Parathyroid adenoma (tissue), 2 donors: ENCODE measurements at regions not wholly inside any gene's neighbourhood (a gene's known extent, or its start where the extent isn't known, plus 50 kb on each side); places are given as distances from the start of the nearest gene placed in this dataset.

Source experiments
- H2AFZ ChIP-seq: fragments of 300-600 bp; sonication (generic); one replicate; pipeline ENCODE4 v1.7.0; 2017; ENCODE audit warnings: antibody characterized with exemption, mild to moderate bottlenecking
- H3K27ac ChIP-seq: fragments of 300-600 bp; sonication (generic); one replicate; pipeline ENCODE4 v1.7.0; 2017
- H3K27me3 ChIP-seq: fragments of 300-600 bp; sonication (generic); one replicate; pipeline ENCODE4 v1.7.0; 2017; ENCODE audit warnings: low read length; ENCODE audit not compliant: control insufficient read depth, insufficient read depth
- H3K36me3 ChIP-seq: fragments of 300-600 bp; sonication (generic); one replicate; pipeline ENCODE4 v1.7.0; 2017; ENCODE audit warnings: low read length; ENCODE audit not compliant: control insufficient read depth, insufficient read depth
- H3K4me1 ChIP-seq: fragments of 300-600 bp; sonication (generic); one replicate; pipeline ENCODE4 v1.7.0; 2017; ENCODE audit warnings: control low read depth
- H3K4me2 ChIP-seq: fragments of 300-600 bp; sonication (generic); one replicate; pipeline ENCODE4 v1.7.0; 2017; ENCODE audit warnings: low read length
- H3K4me3 ChIP-seq: fragments of 300-600 bp; sonication (generic); one replicate; pipeline ENCODE4 v1.7.0; 2017; ENCODE audit warnings: low read depth, low read length
- H3K79me2 ChIP-seq: fragments of 300-600 bp; sonication (generic); one replicate; pipeline ENCODE4 v1.7.0; 2017; ENCODE audit warnings: control low read depth
- H3K9ac ChIP-seq: fragments of 300-600 bp; sonication (generic); one replicate; pipeline ENCODE4 v1.7.0; 2017; ENCODE audit warnings: mild to moderate bottlenecking
- H3K9me3 ChIP-seq: fragments of 300-600 bp; sonication (generic); one replicate; pipeline ENCODE4 v1.7.0; 2017; ENCODE audit warnings: low read length; ENCODE audit not compliant: control insufficient read depth
- TF ChIP-seq, protein P1 (sequence below): fragments of 300-600 bp; sonication (generic); IDR thresholded peaks from one replicate; pipeline ENCODE4 v1.7.0; 2017; ENCODE audit warnings: antibody characterized with exemption, mild to moderate bottlenecking
- donor health status: primary hyperparathyroidism.

DNA sequence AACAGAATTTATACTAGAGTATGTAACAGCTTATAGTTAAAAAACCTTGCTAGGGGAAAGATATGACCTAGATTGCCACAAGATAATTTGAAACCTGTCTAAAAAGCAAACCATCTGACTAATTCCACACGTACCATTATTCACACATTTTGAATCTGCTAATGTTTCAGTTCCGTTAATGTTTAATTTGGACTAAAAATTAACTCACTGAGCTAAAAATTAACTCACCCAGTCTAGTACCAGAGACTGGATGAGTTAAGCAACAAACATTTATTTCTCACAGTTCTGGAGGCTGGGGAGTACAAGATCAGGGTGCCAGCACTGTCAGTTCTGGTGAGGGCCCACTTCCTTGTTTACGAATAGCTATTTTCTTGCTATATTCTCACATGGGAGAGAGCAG lies 231.5 kb upstream of the DIAPH2 start:
- H3K4me1 ChIP-seq: no peaks in the 10 kb centered on the region
- H2AFZ ChIP-seq: no peak overlapping the region
- H3K27me3 ChIP-seq: no peaks in the 10 kb centered on the region
- TF ChIP-seq, protein P1, sequence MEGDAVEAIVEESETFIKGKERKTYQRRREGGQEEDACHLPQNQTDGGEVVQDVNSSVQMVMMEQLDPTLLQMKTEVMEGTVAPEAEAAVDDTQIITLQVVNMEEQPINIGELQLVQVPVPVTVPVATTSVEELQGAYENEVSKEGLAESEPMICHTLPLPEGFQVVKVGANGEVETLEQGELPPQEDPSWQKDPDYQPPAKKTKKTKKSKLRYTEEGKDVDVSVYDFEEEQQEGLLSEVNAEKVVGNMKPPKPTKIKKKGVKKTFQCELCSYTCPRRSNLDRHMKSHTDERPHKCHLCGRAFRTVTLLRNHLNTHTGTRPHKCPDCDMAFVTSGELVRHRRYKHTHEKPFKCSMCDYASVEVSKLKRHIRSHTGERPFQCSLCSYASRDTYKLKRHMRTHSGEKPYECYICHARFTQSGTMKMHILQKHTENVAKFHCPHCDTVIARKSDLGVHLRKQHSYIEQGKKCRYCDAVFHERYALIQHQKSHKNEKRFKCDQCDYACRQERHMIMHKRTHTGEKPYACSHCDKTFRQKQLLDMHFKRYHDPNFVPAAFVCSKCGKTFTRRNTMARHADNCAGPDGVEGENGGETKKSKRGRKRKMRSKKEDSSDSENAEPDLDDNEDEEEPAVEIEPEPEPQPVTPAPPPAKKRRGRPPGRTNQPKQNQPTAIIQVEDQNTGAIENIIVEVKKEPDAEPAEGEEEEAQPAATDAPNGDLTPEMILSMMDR: no peak
- H3K27ac ChIP-seq: no peak overlapping the region
- no peaks in the 10 kb centered on the region for H3K36me3 ChIP-seq
- no peak overlapping the region for H3K4me3 ChIP-seq
- no peak overlapping the region for H3K9ac ChIP-seq
- no peaks in the 10 kb centered on the region for H3K79me2 ChIP-seq
- no peak overlapping the region for H3K4me2 ChIP-seq
- no peaks in the 10 kb centered on the region for H3K9me3 ChIP-seq

DNA sequence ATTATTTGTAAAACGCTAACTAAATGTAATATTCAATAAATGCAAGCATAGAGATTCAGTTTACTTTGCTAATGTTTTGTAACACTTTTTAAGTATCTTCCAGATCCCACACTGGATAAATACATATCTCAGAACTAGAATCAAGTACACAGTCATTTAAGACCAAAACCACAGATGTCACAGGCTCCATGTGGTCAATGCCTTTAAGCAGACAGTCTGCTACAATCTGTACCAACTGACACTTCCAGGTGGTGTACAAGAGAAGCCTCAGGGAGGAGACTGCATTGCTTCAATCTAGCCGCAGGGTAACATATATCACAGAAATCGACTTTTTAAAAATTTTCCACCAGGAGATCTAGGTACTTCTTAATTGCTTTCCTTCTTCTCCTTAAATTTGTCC lies 229.6 kb upstream of the DIAPH2 start:
- H3K4me2 ChIP-seq: no peak overlapping the region
- H3K27ac ChIP-seq: no peak overlapping the region
- no peaks in the 10 kb centered on the region for H3K9me3 ChIP-seq
- H3K79me2 ChIP-seq: no peaks in the 10 kb centered on the region
- H3K36me3 ChIP-seq: no peaks in the 10 kb centered on the region
- no peak overlapping the region for H3K4me3 ChIP-seq
- H3K27me3 ChIP-seq: no peaks in the 10 kb centered on the region
- H3K9ac ChIP-seq: no peak overlapping the region
- no peaks in the 10 kb centered on the region for H3K4me1 ChIP-seq
- no peak overlapping the region for H2AFZ ChIP-seq
- TF ChIP-seq, protein P1: no peak

DNA sequence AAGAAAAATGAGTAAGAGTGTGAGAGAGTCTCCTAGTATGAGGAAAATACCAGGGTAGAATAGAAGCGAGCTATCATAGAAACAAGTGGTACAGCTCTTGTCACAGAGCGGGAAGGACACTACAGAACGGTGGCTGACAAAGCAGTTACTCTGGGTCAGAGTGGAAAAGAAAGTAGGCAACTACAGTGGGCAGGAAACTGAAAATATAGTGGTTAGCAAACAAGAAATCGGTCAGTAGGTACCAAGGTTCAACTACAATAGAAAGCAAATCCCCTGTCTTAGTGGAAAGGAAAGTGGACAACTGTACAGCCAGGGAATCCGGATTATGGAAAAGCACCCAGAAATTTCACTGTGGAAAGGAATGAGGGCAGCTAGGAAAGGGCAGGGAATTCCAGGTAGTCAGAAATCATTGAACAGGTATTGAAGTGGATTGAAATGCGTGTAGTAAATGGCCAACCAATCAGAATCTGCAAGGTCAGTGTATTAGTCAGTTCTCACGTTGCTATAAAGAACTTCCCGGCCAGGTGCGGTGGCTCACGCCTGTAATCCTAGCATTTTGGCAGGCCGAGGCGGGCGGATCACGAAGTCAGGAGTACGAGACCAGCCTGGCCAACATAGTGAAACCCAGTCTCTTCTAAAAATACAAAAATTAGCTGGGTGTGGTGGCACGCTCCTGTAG lies 219.6 kb upstream of the DIAPH2 start:
- no peaks in the 10 kb centered on the region for H3K9me3 ChIP-seq
- no peaks in the 10 kb centered on the region for H3K36me3 ChIP-seq
- H3K27me3 ChIP-seq: no peaks in the 10 kb centered on the region
- TF ChIP-seq, protein P1: no peak
- H3K4me3 ChIP-seq: no peak overlapping the region
- no peaks in the 10 kb centered on the region for H3K79me2 ChIP-seq
- no peaks in the 10 kb centered on the region for H3K4me1 ChIP-seq
- H3K9ac ChIP-seq: no peak overlapping the region
- no peak overlapping the region for H3K27ac ChIP-seq
- H3K4me2 ChIP-seq: no peak overlapping the region
- H2AFZ ChIP-seq: no peak overlapping the region

DNA sequence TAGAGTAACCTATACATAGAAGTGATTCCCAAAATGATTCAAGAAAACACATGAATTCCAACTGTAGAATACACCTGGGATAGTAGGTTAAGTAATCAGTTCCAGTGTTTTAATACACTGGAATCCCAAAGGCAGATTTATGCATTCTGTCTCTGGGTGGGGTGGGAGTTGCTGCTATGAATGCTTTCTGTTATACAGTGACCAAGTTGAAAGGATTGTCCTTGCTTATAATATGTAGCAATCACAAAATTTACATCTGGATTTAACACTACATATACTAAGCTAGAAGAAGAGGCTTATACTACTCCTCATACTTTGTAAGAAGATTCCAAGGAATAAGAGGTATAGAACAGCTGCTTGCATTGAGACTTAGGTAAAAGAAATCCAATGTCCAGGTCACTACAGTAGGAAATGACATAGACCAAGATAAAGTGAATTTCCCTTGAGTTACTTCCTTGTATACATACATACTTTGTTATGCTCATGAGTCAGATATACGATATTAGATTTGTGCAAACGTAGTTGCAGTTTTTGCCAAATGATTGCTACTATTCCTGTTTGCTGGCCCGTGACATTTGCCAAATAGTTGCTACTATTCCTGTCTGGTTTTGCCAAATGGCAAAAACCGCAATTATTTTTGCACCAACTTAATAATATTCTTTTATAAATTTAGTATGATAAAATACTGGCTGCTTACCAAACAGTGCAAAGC lies 210.5 kb upstream of the DIAPH2 start:
- no peak overlapping the region for H3K4me3 ChIP-seq
- H3K27ac ChIP-seq: no peak overlapping the region
- no peak overlapping the region for H2AFZ ChIP-seq
- no peak overlapping the region for H3K9ac ChIP-seq
- no peaks in the 10 kb centered on the region for H3K4me1 ChIP-seq
- TF ChIP-seq, protein P1: no peak
- no peaks in the 10 kb centered on the region for H3K36me3 ChIP-seq
- no peaks in the 10 kb centered on the region for H3K27me3 ChIP-seq
- H3K79me2 ChIP-seq: no peaks in the 10 kb centered on the region
- H3K9me3 ChIP-seq: no peaks in the 10 kb centered on the region
- no peak overlapping the region for H3K4me2 ChIP-seq

DNA sequence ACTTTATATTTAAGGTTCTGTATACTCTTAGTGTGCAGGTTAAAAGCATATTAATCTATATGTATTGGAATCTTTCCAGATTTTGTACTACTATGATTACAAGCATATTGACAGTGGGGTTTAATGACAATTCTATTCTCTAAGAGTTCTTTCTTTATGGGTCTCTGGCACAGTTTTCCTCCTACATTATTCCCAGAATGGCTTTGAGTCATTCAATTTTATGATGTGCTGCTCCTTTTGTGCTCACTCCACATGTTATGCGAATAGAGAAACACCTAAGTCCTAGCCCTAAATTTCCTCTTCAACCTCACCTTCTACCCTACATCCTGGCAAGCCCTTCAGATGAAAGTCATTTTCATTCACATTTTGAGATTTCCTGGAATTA lies 209.9 kb upstream of the DIAPH2 start:
- Histone ChIP-seq H3K4me1 (no peaks in the 10 kb centered on the region), H3K9me3 (no peaks in the 10 kb centered on the region), H3K79me2 (no peaks in the 10 kb centered on the region), H3K36me3 (no peaks in the 10 kb centered on the region), H3K4me2 (no peak overlapping the region), H3K4me3 (no peak overlapping the region), H2AFZ (no peak overlapping the region), H3K27ac (no peak overlapping the region), H3K27me3 (no peaks in the 10 kb centered on the region), H3K9ac (no peak overlapping the region)
- TF ChIP-seq, protein P1: no peak
